Loucy (cell line): ENCODE measurements at regions not wholly inside any gene's neighbourhood (a gene's known extent, or its start where the extent isn't known, plus 50 kb on each side); places are given as distances from the start of the nearest gene placed in this dataset.

Experiments
- H2AFZ ChIP-seq: fragments of 200-600 bp; sonication (generic); 2 replicates; pipeline ENCODE4 v1.6.0; 2016; ENCODE audit warnings: antibody characterized with exemption, mild to moderate bottlenecking, low read length, moderate library complexity
- H3F3A ChIP-seq: fragments of 200-600 bp; 2 replicates; pipeline ENCODE4 v1.6.0; 2016; ENCODE audit warnings: antibody characterized with exemption, low read depth, mild to moderate bottlenecking
- H3K27me3 ChIP-seq: fragments of 200-600 bp; sonication (generic); 2 replicates; pipeline ENCODE4 v1.6.1; 2014; ENCODE audit warnings: low read length, mild to moderate bottlenecking; ENCODE audit not compliant: insufficient read depth, poor library complexity, severe bottlenecking
- H3K36me3 ChIP-seq: fragments of 200-600 bp; sonication (generic); 2 replicates; pipeline ENCODE4 v1.6.1; 2016; ENCODE audit warnings: low read length; ENCODE audit not compliant: insufficient read depth
- H3K4me1 ChIP-seq: fragments of 200-600 bp; sonication (generic); 2 replicates; pipeline ENCODE4 v1.5.1; 2014; ENCODE audit warnings: low read length, mild to moderate bottlenecking; ENCODE audit not compliant: insufficient read depth, poor library complexity, severe bottlenecking
- H3K4me2 ChIP-seq: fragments of 200-600 bp; sonication (generic); 2 replicates; pipeline ENCODE4 v1.6.0; 2014; ENCODE audit warnings: antibody characterized with exemption, low read length, low read depth, mild to moderate bottlenecking; ENCODE audit not compliant: poor library complexity, severe bottlenecking
- H3K4me3 ChIP-seq: fragments of 200-600 bp; sonication (generic); 2 replicates; pipeline ENCODE4 v1.5.1; 2014; ENCODE audit warnings: low read length, mild to moderate bottlenecking, mixed read lengths; ENCODE audit not compliant: poor library complexity, severe bottlenecking
- H3K79me2 ChIP-seq: fragments of 200-600 bp; sonication (generic); 2 replicates; pipeline ENCODE4 v1.6.1; 2014; ENCODE audit warnings: low read length; ENCODE audit not compliant: insufficient read depth
- H3K9ac ChIP-seq: fragments of 200-600 bp; sonication (generic); 2 replicates; pipeline ENCODE4 v1.6.0; 2014; ENCODE audit warnings: mild to moderate bottlenecking, low read depth, low read length, moderate library complexity; ENCODE audit not compliant: poor library complexity, severe bottlenecking
- H3K9me2 ChIP-seq: fragments of 200-600 bp; sonication (generic); replicated peaks from 2 replicates; pipeline ENCODE4 v1.6.1; 2016; ENCODE audit warnings: low read depth, low read length, mixed read lengths
- H3K9me3 ChIP-seq: fragments of 200-600 bp; sonication (generic); 2 replicates; pipeline ENCODE4 v1.6.1; 2014; ENCODE audit warnings: mild to moderate bottlenecking, antibody characterized with exemption, low read length, low read depth; ENCODE audit not compliant: insufficient read depth
- H4K20me1 ChIP-seq: fragments of 200-600 bp; sonication (generic); 2 replicates; pipeline ENCODE4 v1.6.0; 2014; ENCODE audit warnings: antibody characterized with exemption, low read length, mild to moderate bottlenecking; ENCODE audit not compliant: insufficient read depth, poor library complexity, severe bottlenecking
- EZH2phosphoT487 ChIP-seq: fragments of 200-600 bp; IDR thresholded peaks from 2 replicates; pipeline ENCODE4 v1.6.1; 2018; ENCODE audit warnings: antibody characterized with exemption, mild to moderate bottlenecking, moderate library complexity, borderline replicate concordance
- TF ChIP-seq, protein P1 (sequence below): fragments of 200-600 bp; sonication (generic); conservative IDR thresholded peaks from 2 replicates; pipeline ENCODE4 v1.5.1; 2014; ENCODE audit warnings: mild to moderate bottlenecking, antibody characterized with exemption, low read length

DNA sequence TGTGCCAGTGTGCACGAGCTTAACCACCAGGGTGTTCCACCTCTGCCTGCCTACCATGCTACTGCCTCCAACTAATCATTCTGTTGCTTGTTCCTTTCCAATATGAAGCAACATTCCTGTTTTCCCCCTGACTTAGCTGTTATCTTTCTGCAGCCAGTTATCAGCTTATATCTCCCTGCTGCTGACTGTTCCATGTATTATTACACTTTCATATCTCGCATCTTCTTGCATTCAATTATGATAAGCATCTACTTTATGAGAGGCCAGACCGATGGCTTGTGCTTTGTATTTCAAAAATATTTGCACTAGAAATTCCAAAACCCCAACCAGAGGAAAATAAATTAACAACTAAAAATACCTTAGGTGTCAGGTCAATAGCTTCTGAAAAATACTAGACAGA lies 394.0 kb upstream of the BRINP1 start:
- no peak overlapping the region for H3K9ac ChIP-seq
- no peaks in the 10 kb centered on the region for H3K4me1 ChIP-seq
- no peak overlapping the region for H3K4me2 ChIP-seq
- TF ChIP-seq EZH2phosphoT487: no peak
- TF ChIP-seq, protein P1, sequence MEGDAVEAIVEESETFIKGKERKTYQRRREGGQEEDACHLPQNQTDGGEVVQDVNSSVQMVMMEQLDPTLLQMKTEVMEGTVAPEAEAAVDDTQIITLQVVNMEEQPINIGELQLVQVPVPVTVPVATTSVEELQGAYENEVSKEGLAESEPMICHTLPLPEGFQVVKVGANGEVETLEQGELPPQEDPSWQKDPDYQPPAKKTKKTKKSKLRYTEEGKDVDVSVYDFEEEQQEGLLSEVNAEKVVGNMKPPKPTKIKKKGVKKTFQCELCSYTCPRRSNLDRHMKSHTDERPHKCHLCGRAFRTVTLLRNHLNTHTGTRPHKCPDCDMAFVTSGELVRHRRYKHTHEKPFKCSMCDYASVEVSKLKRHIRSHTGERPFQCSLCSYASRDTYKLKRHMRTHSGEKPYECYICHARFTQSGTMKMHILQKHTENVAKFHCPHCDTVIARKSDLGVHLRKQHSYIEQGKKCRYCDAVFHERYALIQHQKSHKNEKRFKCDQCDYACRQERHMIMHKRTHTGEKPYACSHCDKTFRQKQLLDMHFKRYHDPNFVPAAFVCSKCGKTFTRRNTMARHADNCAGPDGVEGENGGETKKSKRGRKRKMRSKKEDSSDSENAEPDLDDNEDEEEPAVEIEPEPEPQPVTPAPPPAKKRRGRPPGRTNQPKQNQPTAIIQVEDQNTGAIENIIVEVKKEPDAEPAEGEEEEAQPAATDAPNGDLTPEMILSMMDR: no peak
- no peaks in the 10 kb centered on the region for H4K20me1 ChIP-seq
- no peaks in the 10 kb centered on the region for H3K79me2 ChIP-seq
- H3K4me3 ChIP-seq: no peak overlapping the region
- no peaks in the 10 kb centered on the region for H3K27me3 ChIP-seq
- H3K36me3 ChIP-seq: no peaks in the 10 kb centered on the region
- no peaks in the 10 kb centered on the region for H3K9me3 ChIP-seq
- H3K9me2 ChIP-seq: no peaks in the 10 kb centered on the region
- H3F3A ChIP-seq: no peaks in the 10 kb centered on the region
- H2AFZ ChIP-seq: no peak overlapping the region

DNA sequence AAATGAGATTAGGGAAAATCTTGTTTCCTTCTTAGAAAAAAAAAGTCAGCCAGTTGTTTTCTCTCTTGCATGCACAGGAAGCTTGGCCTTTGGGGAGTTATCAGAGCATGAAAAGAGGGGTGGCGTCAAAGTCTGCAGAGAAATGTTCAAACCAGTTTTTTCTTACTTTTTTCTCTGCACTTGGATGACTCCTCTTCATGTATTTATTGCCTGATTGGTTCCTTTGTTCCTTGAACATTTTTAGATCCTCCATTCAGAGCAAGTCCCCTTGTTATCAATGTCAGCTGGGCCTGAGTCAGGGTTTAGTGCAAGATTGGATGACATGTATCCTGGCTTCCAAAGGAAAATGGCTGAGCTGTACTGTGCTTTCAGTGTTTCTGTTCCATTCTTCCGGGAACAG lies 392.6 kb upstream of the BRINP1 start:
- H3K9ac ChIP-seq: no peak overlapping the region
- no peak overlapping the region for H3K4me3 ChIP-seq
- no peaks in the 10 kb centered on the region for H3K27me3 ChIP-seq
- no peak overlapping the region for H3K4me2 ChIP-seq
- H4K20me1 ChIP-seq: no peaks in the 10 kb centered on the region
- H2AFZ ChIP-seq: no peak overlapping the region
- no peaks in the 10 kb centered on the region for H3K9me2 ChIP-seq
- H3K4me1 ChIP-seq: no peaks in the 10 kb centered on the region
- H3K36me3 ChIP-seq: no peaks in the 10 kb centered on the region
- no peaks in the 10 kb centered on the region for H3F3A ChIP-seq
- no peaks in the 10 kb centered on the region for H3K9me3 ChIP-seq
- H3K79me2 ChIP-seq: no peaks in the 10 kb centered on the region
- no peak for TF ChIP-seq EZH2phosphoT487
- TF ChIP-seq, protein P1: no peak

DNA sequence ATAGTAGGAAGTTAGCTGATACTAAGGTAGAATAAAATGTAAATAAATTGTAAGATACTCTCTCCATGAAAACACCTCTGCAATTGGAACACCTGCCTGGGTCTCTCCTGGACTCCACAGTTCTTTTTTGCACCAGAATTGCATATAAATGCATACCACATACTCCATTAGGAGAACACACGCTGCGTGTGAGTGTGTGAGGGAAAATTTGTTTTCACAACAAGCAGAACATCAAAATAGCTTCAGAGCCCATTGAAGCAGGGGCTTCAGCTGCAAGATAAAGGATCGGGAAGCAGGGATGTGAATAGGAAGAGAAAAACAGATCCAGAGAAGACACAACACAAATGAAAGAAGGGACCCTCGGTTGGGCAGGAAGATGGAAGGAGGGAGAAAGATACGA lies 389.8 kb upstream of the BRINP1 start:
- H3K79me2 ChIP-seq: no peaks in the 10 kb centered on the region
- TF ChIP-seq, protein P1: no peak
- no peak for TF ChIP-seq EZH2phosphoT487
- no peak overlapping the region for H3K9ac ChIP-seq
- no peaks in the 10 kb centered on the region for H3K9me2 ChIP-seq
- no peaks in the 10 kb centered on the region for H4K20me1 ChIP-seq
- H3K4me1 ChIP-seq: no peaks in the 10 kb centered on the region
- no peaks in the 10 kb centered on the region for H3K36me3 ChIP-seq
- no peaks in the 10 kb centered on the region for H3K27me3 ChIP-seq
- no peaks in the 10 kb centered on the region for H3F3A ChIP-seq
- no peak overlapping the region for H2AFZ ChIP-seq
- H3K9me3 ChIP-seq: no peaks in the 10 kb centered on the region
- no peak overlapping the region for H3K4me3 ChIP-seq
- no peak overlapping the region for H3K4me2 ChIP-seq
